ENCODE measurements at regions not wholly inside any gene's neighbourhood (a gene's known extent, or its start where the extent isn't known, plus 50 kb on each side); places are given as distances from the start of the nearest gene placed in this dataset.

GRCh38 chr1:60589916-60590315 is 492.4 kb upstream of the NFIA start:
- DNase-seq (ENCODE audit: low spot score) = no peak

- DNase-seq (ENCODE audit: low spot score) = no peak
Measured at GRCh38 chr1:60589046-60589748, 493.2 kb upstream of the NFIA start.

GRCh38 chr1:60584371-60584770 is 498.0 kb upstream of the NFIA start:
- DNase-seq (ENCODE audit: low spot score) = no peak

- DNase-seq (ENCODE audit: low spot score) = no peak
Measured at GRCh38 chr1:60583696-60584095, 498.7 kb upstream of the NFIA start.

GRCh38 chr1:60581455-60582220 is 500.7 kb upstream of the NFIA start:
- no peak for DNase-seq (ENCODE audit: low spot score)

- DNase-seq (ENCODE audit: low spot score) = no peak
Measured at GRCh38 chr1:60577029-60577428, 503.5 kb upstream of the C1orf87 start.

GRCh38 chr1:60575326-60575977 is 501.9 kb upstream of the C1orf87 start:
- DNase-seq (ENCODE audit: low spot score) = no peak

DNA sequence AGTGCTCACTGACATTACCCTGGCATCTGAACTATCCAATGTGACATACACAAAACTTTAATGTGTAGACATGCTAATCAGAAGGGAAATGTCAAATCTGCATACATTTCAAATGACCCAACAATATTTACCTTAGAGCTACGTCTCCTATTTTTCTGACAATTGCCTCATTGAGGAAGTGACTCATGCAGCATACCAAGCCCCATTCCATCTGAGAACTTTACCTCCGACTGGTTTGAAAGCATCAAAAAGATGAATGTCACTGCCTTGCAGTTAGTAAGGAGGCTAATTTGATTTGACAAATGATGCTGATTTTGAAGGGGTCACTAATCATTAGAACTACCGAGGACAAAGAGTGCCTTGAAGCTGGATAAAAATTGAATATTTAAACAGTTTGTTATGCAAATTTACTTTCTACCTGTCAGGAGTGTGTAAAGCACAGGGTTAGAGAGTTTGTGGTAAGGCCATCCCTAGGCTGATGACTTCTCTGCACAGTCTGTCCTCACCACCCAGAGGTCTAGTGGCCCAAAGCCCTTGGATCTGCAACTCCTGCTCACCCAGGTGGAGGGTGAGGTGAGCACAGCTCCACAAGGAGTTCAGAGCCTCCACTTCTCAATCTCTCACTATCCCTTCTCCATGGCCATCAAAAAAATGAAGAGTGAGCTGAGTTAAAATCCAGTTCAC is 500.3 kb upstream of the C1orf87 start:
- DNase-seq (ENCODE audit: low spot score) = peak; percentile 37

DNA sequence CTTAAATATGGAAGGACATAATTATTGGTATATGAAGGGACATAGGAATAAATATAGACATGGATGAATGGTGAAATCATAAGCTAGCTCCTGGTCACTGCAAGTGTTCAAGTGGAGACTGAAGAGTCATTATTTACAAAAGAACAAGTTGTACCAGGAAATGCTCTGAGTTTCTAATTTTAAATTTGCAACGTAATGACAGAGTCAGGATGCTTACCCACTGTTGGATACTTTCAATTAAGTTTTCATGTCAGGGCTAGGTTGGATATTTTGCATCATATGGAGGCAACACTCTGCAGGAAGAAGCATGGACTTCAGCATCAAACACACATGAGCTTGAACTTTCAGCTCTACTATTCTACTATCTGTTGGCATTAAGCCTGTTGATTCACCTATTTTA is 499.6 kb upstream of the C1orf87 start:
- DNase-seq (ENCODE audit: low spot score) = no peak

GRCh38 chr1:60572378-60572777 is 498.8 kb upstream of the C1orf87 start:
- DNase-seq (ENCODE audit: low spot score) = no peak

GRCh38 chr1:60571811-60572210 is 498.2 kb upstream of the C1orf87 start:
- DNase-seq (ENCODE audit: low spot score) = no peak

- DNase-seq (ENCODE audit: low spot score) = no peak
Measured at GRCh38 chr1:60569189-60569588, 495.6 kb upstream of the C1orf87 start.

GRCh38 chr1:60567256-60567655 is 493.7 kb upstream of the C1orf87 start:
- DNase-seq (ENCODE audit: low spot score) = no peak

DNA sequence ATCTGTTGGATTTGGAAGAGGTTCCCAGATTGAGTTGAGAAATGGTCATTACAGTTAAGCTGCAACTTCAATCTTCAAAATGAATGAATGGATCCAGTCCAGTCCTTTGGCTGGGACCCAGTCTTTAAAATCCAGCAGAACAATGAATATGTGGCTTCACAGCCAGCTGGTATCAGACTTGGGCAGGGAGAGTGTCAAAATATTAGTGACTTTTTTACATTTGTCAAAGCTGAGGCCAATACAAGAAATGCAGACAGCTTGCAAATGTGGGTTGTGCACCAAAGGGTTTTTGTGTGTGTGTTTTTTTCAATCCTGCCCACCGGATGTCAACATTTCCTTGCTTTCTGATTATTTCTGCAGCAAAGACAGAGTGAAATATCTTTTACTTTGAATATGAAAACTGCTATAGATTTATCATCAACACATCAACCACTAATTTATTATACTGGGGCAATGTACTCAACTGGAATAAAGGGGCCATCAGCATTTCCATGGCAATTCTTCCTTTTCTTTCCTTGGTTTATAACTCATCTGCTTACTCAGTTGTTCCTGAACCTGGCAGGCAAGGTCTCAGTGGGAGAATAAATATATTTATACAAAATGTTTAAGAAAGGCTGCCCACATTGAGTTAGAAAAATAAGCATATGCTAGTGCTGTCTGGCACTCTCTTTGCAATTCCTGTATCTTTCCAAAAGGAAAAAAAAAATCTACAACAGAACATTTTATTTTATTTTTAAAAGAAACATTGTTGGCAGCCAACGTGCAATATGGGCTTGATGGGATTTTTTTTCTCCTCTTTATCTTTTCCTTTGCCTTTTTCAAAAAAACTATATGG is 491.6 kb upstream of the C1orf87 start:
- no peak for DNase-seq (ENCODE audit: low spot score)

DNA sequence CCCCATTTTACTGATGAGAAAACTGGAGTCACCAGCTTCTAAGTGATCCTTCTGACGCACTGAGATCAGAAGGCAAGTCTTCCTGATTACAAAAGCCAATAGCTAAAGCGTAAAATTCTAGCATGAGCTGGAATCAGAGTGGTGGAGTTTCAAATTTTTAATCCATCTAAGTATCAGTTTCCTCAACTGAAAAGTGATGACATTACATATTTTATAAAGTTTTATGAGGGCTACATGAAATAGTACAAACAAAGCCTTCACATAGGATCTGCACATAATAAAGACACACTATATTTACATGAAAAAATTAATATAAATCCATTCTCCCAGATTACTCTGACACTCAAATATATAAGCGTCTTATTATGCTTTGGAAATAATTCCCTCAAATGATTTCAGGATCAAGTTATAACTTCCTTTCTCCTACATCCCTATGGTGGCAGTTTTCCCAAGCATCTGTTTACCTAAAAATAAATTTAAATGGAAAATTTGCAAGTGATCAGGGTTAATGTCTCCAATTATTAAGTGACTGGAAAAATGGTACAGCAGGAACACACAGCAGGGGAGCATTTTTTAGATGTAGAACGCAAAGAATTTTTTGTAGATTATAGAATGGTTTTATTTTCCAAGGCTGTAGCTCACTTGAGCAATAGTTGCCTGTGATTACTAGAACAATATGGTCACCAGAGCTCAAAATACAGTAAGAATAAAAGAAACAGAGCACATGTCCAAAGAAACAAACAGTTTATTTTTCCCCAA is 490.4 kb upstream of the C1orf87 start:
- no peak for DNase-seq (ENCODE audit: low spot score)

DNA sequence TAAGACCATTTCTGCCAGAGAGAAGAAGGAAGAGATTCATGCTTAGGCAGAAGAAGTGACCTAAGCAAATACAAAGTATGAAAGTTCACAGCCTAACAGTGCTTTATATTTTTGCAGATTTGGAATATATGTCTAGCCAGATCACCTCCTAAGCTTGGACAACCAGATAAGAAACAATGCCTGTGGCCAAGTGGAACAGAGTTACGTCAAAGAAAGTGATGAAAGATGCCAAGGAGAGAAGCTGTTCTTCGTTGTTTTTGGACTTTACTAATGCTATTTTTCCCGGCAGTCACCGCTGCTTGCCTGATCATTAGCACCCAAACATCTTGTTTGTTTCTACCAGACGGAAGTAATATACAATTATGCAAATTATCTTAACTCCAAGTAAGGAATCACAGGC is 489.2 kb upstream of the C1orf87 start:
- DNase-seq (ENCODE audit: low spot score) = no peak

DNA sequence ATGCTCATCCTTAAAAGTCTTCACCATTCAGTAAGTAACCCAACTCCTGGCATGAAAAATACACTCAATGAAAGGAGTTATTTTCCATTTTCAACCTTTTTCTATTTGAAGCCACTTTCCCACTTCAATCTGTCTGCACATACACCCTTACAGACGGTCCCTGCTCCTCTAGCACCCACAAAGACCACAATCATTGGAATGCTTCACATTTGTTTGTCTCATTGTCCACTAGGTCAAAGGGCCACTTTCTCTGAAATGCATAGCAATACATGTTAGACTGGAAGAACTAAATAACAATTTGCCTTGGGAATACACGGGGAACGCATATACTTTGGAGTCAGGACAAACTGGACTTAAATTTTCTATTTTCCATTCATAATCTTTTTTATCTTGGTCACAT is 487.1 kb upstream of the C1orf87 start:
- DNase-seq (ENCODE audit: low spot score) = no peak

DNA sequence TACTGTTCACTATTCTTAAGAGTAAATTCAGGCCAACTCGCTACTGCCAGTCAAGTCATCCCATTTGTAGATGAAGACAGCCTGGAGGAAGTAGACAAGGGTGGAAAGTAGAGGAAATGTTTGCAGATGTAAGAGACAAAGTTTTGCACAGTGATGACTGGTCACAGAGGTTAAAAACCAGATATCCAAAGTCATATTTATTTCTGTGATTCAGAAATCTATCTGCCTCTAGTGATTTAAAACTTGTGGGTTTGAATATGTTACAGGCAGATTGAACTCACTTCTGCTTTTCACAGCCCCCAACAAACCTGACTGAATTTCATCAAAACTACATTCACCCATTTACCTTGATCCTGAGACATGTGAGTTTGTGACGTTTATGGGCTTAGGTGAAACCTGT is 484.7 kb upstream of the C1orf87 start:
- no peak for DNase-seq (ENCODE audit: low spot score)

DNA sequence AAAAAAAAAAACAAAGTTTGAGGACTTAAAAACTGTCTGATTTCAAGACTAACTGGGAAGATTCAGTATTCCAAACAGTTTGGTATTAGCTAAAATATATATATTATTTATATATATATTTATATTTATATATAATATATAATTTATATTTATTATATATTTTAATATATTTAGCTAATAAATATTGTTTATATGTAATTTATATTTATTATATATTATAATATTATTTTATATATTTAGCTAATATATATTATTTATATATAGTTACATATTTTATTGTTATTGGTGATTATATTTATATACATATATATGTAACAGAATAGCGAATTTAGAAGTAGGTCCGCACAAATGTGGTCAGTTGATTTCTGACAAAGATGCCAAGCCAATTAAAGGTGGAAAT is 480.2 kb upstream of the C1orf87 start:
- no peak for DNase-seq (ENCODE audit: low spot score)

GRCh38 chr1:60547821-60548220 is 474.3 kb upstream of the C1orf87 start:
- DNase-seq (ENCODE audit: low spot score) = no peak

All from AG08396 (cell line).